ENCODE measurements at regions not wholly inside any gene's neighbourhood (a gene's known extent, or its start where the extent isn't known, plus 50 kb on each side); places are given as distances from the start of the nearest gene placed in this dataset.

GRCh38 chr9:119852390-119852789 is 483.2 kb upstream of the BRINP1 start:
- no peak for DNase-seq
- no peaks in the 10 kb centered on the region for H3K9me3 ChIP-seq
- intact Hi-C loops (cut with DNase I; ENCODE audit: low total_unique reads) (no loop called here), in situ Hi-C loops (cut with MboI; ENCODE audit: low pct_ligation_motif_present in 1 of 4, low pct_unique_long_range_greater_than_20kb in 1 of 4, low sequenced_read_pairs in 3 of 4) (no loop called here)
- no peaks in the 10 kb centered on the region for H3K36me3 ChIP-seq
- no peaks in the 10 kb centered on the region for H3K27me3 ChIP-seq
- no peaks in the 10 kb centered on the region for H3K4me1 ChIP-seq
- H3K4me3 ChIP-seq = no peak overlapping the region
- 50 to 67% methylated on average over 5 to 7 of the region's 7 CpGs for WGBS, 2 donors (ENCODE audit: low coverage in 1 of 2)
- TF ChIP-seq POLR2A (IDR thresholded peaks at IDR 0.05) = no peak
- no peak for TF ChIP-seq POLR2AphosphoS5 (IDR thresholded peaks at IDR 0.05)
- no peak for TF ChIP-seq CTCF (IDR thresholded peaks at IDR 0.05)
- TF ChIP-seq EP300 (IDR thresholded peaks at IDR 0.05; ENCODE audit: low read depth) = no peak
- H3K27ac ChIP-seq = no peak overlapping the region

GRCh38 chr9:119844431-119844830 is 475.2 kb upstream of the BRINP1 start:
- WGBS, 2 donors (ENCODE audit: low coverage in 1 of 2) = 83% methylated on average over 3 of the region's 3 CpGs; no CpG with 5 or more reads in 1 of the 2 donors
- no peak overlapping the region for H3K4me3 ChIP-seq
- no peak overlapping the region for H3K27ac ChIP-seq
- TF ChIP-seq EP300 (IDR thresholded peaks at IDR 0.05; ENCODE audit: low read depth) (no peak), CTCF (IDR thresholded peaks at IDR 0.05) (no peak)
- no peaks in the 10 kb centered on the region for H3K36me3 ChIP-seq
- no peaks in the 10 kb centered on the region for H3K9me3 ChIP-seq
- H3K4me1 ChIP-seq = no peaks in the 10 kb centered on the region
- H3K27me3 ChIP-seq = no peaks in the 10 kb centered on the region
- intact Hi-C loops (cut with DNase I; ENCODE audit: low total_unique reads) (no loop called here), in situ Hi-C loops (cut with MboI; ENCODE audit: low pct_ligation_motif_present in 1 of 4, low pct_unique_long_range_greater_than_20kb in 1 of 4, low sequenced_read_pairs in 3 of 4) (no loop called here)
- DNase-seq = no peak

GRCh38 chr9:119841016-119841415 is 471.8 kb upstream of the BRINP1 start:
- in situ Hi-C loops (cut with MboI; ENCODE audit: low pct_ligation_motif_present in 1 of 4, low pct_unique_long_range_greater_than_20kb in 1 of 4, low sequenced_read_pairs in 3 of 4) (no loop called here), intact Hi-C loops (cut with DNase I; ENCODE audit: low total_unique reads) (no loop called here)
- H3K4me1 ChIP-seq = no peaks in the 10 kb centered on the region
- DNase-seq = no peak
- H3K36me3 ChIP-seq = no peaks in the 10 kb centered on the region
- TF ChIP-seq POLR2AphosphoS5 (IDR thresholded peaks at IDR 0.05) = no peak
- TF ChIP-seq CTCF (IDR thresholded peaks at IDR 0.05) = no peak
- no peak for TF ChIP-seq POLR2A (IDR thresholded peaks at IDR 0.05)
- TF ChIP-seq EP300 (IDR thresholded peaks at IDR 0.05; ENCODE audit: low read depth) = no peak
- H3K9me3 ChIP-seq = no peaks in the 10 kb centered on the region
- no peaks in the 10 kb centered on the region for H3K27me3 ChIP-seq
- H3K4me3 ChIP-seq = no peak overlapping the region
- H3K27ac ChIP-seq = no peak overlapping the region
- WGBS, 2 donors (ENCODE audit: low coverage in 1 of 2) = 48 to 100% methylated on average over 1 to 2 of the region's 2 CpGs

GRCh38 chr9:119839888-119840287 is 470.7 kb upstream of the BRINP1 start:
- no peak overlapping the region for H3K27ac ChIP-seq
- H3K9me3 ChIP-seq = no peaks in the 10 kb centered on the region
- H3K4me3 ChIP-seq = no peak overlapping the region
- in situ Hi-C loops (cut with MboI; ENCODE audit: low pct_ligation_motif_present in 1 of 4, low pct_unique_long_range_greater_than_20kb in 1 of 4, low sequenced_read_pairs in 3 of 4) = no loop called here
- 57 to 62% methylated on average over 2 to 9 of the region's 9 CpGs for WGBS, 2 donors (ENCODE audit: low coverage in 1 of 2)
- DNase-seq = no peak
- H3K36me3 ChIP-seq = no peaks in the 10 kb centered on the region
- intact Hi-C loops (cut with DNase I; ENCODE audit: low total_unique reads) = no loop called here
- H3K4me1 ChIP-seq = no peaks in the 10 kb centered on the region
- no peaks in the 10 kb centered on the region for H3K27me3 ChIP-seq
- TF ChIP-seq EP300 (IDR thresholded peaks at IDR 0.05; ENCODE audit: low read depth) = no peak
- TF ChIP-seq CTCF (IDR thresholded peaks at IDR 0.05) = no peak
